ENCODE measurements at regions not wholly inside any gene's neighbourhood (a gene's known extent, or its start where the extent isn't known, plus 50 kb on each side); places are given as distances from the start of the nearest gene placed in this dataset.
"Not testable (repeated sequence)": the region's sequence is repeated elsewhere in the genome, so short reads cannot be mapped to it uniquely, and the experiment has no call there.

DNA sequence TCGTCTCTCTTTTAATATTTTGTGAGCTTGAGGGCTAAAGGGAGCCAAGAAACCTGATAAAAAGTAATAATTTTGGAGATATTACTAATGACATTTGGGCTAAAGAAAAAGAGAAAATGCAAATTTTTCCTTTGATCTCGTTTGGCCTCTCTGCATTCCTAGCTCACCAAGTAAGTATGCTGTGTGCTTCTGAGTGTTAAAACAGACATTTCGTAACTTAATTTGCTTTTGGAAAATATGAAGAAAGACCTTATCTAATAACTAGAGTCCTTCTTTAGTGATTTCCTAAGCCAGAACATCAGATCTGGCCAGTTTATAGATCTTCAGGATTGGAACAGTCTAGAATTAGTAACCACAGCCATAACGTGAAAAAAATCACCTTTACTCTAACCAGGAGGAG lies 872.9 kb upstream of the SLC35B3 start:
- H3K9me3 Mint-ChIP-seq: peaks cover 0 to 7% of the 10 kb centered on the region in 2 donors
- H3K4me3 Mint-ChIP-seq: no peak overlapping the region
- ATAC-seq (no peak), DNase-seq (no peak)
- no peaks in the 10 kb centered on the region for H3K4me1 Mint-ChIP-seq
- H3K27me3 Mint-ChIP-seq: no peaks in the 10 kb centered on the region
- H3K27ac Mint-ChIP-seq: no peak overlapping the region

DNA sequence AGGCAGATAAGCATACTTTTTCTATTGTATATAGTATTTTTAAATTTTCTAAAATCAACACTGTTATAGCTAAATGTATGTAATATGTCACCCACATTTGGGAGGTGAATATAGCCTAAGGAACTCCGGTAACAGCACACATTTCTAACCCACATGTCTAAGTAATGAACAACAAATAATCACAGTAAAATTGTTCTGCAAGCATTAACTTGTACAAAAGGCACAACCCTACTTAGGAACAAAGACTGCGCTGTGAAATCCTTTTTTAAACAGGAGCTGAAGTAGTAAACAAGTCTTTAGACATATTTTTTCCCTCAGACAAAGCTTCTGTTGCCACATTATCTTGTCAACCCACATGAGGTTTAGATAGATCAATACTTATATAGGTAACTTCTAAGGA lies 872.4 kb upstream of the SLC35B3 start:
- Mint-ChIP-seq H3K9me3 (peaks cover 0 to 7% of the 10 kb centered on the region in 2 donors), H3K27me3 (no peaks in the 10 kb centered on the region), H3K27ac (no peak overlapping the region), H3K4me3 (no peak overlapping the region), H3K4me1 (no peaks in the 10 kb centered on the region)
- ATAC-seq: no peak
- DNase-seq: no peak

DNA sequence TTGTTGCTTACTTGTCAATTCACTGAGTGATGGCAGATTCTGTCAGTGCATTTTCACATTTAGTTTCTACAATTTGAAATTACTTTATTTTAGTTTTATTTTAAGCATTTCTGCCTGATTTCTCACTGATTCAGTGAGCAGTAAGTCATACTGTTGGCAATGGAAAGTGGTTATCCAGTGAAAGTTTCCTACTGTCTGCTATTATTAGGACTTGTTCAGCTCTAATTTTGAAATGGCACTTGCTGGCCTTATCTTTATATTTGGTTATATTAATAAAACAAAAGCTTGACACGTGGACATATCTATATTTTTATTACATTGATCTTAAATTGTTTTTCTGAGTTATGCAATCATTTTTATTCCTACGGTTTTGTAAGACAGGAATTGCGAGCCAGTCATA lies 871.8 kb upstream of the SLC35B3 start:
- DNase-seq: no peak
- no peak for ATAC-seq
- Mint-ChIP-seq H3K4me3 (no peak overlapping the region), H3K27ac (no peak overlapping the region), H3K9me3 (peaks cover 0 to 7% of the 10 kb centered on the region in 2 donors), H3K27me3 (no peaks in the 10 kb centered on the region), H3K4me1 (no peaks in the 10 kb centered on the region)

DNA sequence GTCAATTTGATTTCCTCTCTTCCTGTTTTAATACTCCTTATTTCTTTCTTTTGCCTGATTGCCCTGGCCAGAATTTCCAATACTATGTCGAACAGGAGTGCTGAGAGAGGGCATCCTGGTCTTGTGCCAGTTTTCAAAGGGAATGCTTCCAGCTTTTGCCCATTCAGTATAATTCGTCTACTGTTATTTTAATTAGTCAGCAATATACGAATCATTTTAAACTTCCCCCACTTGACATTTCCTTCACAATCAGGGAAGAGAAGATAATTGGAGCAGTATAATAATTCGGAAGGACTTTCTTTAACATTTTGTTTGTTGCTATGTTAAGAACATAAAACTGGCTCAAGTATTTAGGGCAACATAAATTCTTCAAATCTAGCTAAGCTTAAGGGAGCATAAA lies 860.3 kb upstream of the SLC35B3 start:
- Mint-ChIP-seq H3K9me3 (peaks cover 5 to 20% of the 10 kb centered on the region in 2 donors), H3K4me3 (no peak overlapping the region), H3K4me1 (no peaks in the 10 kb centered on the region), H3K27ac (no peak overlapping the region), H3K27me3 (no peaks in the 10 kb centered on the region)
- no peak for DNase-seq
- no peak for ATAC-seq

DNA sequence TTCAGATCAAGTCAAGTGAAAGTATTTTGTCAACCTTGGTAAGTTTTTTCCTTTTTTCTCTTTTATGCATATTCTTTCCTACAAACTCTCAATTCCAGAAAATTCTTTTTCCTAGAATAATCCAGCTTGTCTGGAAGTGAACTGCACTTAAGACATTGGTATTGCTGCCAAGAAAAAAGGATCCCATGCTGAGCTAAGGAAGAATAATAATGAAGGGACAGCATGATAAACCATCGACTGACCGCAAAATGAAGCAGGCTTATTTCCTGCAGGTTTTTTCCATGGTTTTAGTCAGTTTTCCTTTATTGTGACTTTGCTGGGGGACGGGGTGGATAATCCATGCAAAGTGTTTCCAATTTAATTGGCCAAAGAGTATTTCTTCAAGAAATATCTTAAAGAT lies 857.6 kb upstream of the SLC35B3 start:
- DNase-seq (no peak), ATAC-seq (no peak)
- no peaks in the 10 kb centered on the region for H3K4me1 Mint-ChIP-seq
- no peak overlapping the region for H3K27ac Mint-ChIP-seq
- no peaks in the 10 kb centered on the region for H3K27me3 Mint-ChIP-seq
- peaks cover 5 to 27% of the 10 kb centered on the region in 2 donors for H3K9me3 Mint-ChIP-seq
- H3K4me3 Mint-ChIP-seq: no peak overlapping the region

DNA sequence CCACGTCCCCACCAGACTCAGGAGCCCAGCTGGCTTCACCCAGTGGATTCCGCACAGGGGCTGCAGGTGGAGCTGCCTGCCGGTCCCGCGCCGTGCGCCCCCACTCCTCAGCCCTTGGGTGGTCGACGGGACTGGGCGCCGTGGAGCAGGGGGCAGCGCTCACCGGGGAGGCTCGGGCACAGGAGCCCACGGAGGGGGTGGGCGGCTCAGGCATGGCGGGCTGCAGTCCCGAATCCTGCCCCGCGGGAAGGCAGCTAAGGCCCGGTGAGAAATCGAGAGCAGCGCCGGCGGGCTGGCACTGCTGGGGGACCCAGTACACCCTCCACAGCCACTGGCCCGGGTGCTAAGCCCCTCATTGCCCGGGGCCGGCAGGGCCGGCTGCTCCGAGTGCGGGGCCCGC lies 855.0 kb upstream of the SLC35B3 start:
- H3K4me1 Mint-ChIP-seq, H3K27me3 Mint-ChIP-seq, ATAC-seq, H3K4me3 Mint-ChIP-seq, DNase-seq, H3K27ac Mint-ChIP-seq: not testable (repeated sequence)
- peaks cover 5 to 17% of the 10 kb centered on the region in 2 donors for H3K9me3 Mint-ChIP-seq

DNA sequence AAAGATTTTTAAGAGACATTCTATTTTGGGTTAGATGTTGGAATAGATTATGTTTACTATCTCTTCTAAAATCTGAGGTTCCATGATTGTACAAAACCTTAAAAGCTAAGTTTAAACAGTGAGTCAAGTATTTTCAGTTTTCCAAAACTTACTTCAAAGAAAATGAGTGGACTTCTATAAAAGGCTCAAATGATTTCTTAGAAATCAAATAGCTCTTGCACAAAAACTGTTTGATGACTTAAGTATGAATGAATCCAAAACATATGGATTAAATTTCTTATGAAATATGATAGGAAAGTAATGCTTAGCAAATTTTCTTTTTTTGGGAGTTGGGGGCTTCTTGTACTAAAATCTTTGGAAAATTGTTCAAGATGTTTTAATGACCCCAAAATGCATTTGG lies 837.3 kb upstream of the SLC35B3 start:
- H3K27ac Mint-ChIP-seq: no peak overlapping the region
- DNase-seq (no peak), ATAC-seq (no peak)
- peaks cover 0 to 3% of the 10 kb centered on the region in 2 donors for H3K9me3 Mint-ChIP-seq
- no peaks in the 10 kb centered on the region for H3K4me1 Mint-ChIP-seq
- H3K4me3 Mint-ChIP-seq: no peak overlapping the region
- H3K27me3 Mint-ChIP-seq: no peaks in the 10 kb centered on the region

DNA sequence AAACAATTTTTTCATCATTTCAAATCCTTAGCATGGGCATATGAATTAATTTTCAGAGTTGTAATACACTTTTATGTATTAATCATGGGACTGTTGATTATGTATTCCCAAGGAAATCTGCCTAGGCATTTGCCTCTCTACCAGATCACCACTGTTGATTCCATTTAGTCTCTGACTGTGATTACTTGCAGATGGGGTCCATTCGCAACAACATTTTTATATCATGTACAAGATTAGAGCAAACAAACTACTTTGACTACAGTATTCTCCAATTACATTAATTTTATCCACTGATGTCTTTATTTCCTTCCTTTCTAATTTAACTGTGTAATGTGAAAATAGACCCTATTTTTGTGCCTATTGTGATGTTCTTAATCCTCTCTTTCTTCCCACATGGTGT lies 831.4 kb upstream of the SLC35B3 start:
- Mint-ChIP-seq H3K27ac (no peak overlapping the region), H3K4me3 (no peak overlapping the region), H3K9me3 (peaks cover 3 to 6% of the 10 kb centered on the region in 2 donors), H3K27me3 (no peaks in the 10 kb centered on the region), H3K4me1 (no peaks in the 10 kb centered on the region)
- ATAC-seq: no peak
- no peak for DNase-seq

DNA sequence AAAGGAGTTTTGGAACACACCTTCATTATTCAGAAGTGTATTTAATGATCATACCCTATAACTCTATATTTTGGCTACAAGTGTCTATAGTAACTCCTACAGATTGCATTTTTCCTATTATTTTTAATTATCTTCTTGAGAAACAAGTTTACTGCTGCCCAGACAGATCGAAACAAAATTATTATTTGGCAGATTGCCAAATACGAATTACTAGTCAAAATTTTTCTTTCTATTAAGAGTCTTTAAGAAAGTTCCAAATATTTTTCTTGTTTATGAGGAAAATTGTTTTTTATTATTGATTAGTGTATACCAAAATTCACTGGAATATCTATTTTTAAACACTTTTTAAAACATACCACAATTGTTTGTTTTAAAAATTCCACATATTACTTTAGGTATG lies 821.9 kb upstream of the SLC35B3 start:
- H3K4me3 Mint-ChIP-seq: no peak overlapping the region
- H3K27ac Mint-ChIP-seq: no peak overlapping the region
- H3K4me1 Mint-ChIP-seq: no peaks in the 10 kb centered on the region
- H3K9me3 Mint-ChIP-seq: peaks cover 5 to 10% of the 10 kb centered on the region in 2 donors
- no peaks in the 10 kb centered on the region for H3K27me3 Mint-ChIP-seq
- DNase-seq (no peak), ATAC-seq (no peak)

DNA sequence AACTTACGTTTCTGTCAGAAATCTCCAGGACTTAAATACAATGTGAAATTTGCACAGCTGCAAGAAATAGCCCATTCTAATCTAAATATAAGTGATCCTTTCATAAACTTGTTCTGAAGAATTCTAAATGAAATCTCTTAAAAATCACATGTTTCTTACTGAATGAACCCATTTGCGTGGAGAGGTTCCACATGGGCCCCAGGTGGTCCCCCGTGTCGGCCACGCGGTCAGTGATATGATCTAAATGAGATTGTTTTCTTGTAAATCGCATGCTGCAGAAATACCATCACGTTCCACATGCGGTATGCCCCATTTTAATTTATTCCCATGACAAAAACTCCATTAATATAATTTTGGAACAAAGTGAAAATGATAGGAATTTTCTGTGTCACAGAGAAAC lies 818.9 kb upstream of the SLC35B3 start:
- no peak for ATAC-seq
- H3K9me3 Mint-ChIP-seq: no peaks in the 10 kb centered on the region
- H3K4me3 Mint-ChIP-seq: no peak overlapping the region

DNA sequence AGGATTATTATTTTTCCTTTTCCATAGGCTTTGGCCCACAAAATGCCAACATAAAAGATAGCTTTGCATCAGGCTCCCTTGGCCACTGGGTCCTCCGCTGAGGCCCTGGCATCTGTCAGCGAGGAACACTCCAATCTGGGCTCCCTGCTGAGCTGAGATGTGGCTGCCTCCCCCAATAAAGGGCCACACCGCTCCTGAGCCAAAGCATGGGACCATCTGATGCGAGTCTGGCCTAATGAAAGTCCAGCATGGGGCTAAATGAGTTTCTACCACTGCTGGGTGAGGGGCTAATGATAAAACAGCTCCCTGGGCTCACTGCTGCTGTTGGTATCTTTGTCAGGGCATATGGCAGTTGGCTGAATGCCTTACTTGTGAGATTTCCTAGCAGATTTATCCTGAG lies 817.5 kb upstream of the SLC35B3 start:
- no peaks in the 10 kb centered on the region for H3K9me3 Mint-ChIP-seq
- DNase-seq (no peak), ATAC-seq (no peak)
- no peaks in the 10 kb centered on the region for H3K4me1 Mint-ChIP-seq
- H3K27me3 Mint-ChIP-seq: no peaks in the 10 kb centered on the region
- H3K27ac Mint-ChIP-seq: no peak overlapping the region
- H3K4me3 Mint-ChIP-seq: no peak overlapping the region

More for the DNA sequence above, 818.9 kb upstream of the SLC35B3 start:
- Mint-ChIP-seq H3K4me1 (no peaks in the 10 kb centered on the region), H3K27me3 (no peaks in the 10 kb centered on the region), H3K27ac (no peak overlapping the region)
- DNase-seq: no peak

DNA sequence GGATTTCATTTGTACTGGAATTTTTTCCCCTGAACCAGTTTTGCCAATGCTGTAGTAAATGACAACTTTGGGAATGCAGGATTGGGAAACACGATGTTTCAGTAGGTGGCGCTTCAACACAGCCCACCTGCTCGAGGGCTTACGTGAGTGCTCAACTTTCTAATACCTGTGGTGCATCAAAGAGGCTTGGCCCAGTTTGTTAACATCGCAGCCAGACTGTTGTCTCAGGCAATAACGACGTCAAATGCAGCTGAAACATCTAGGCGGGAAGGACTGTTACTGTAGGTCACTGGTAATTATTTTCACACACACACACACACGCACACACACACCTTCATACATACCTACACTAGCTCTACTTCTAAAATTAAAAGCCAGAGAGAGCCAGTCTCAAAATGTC lies 815.5 kb upstream of the SLC35B3 start:
- H3K27me3 Mint-ChIP-seq: no peaks in the 10 kb centered on the region
- H3K4me1 Mint-ChIP-seq: no peaks in the 10 kb centered on the region
- no peaks in the 10 kb centered on the region for H3K9me3 Mint-ChIP-seq
- no peak overlapping the region for H3K27ac Mint-ChIP-seq
- no peak for DNase-seq
- H3K4me3 Mint-ChIP-seq: no peak overlapping the region
- ATAC-seq: no peak

DNA sequence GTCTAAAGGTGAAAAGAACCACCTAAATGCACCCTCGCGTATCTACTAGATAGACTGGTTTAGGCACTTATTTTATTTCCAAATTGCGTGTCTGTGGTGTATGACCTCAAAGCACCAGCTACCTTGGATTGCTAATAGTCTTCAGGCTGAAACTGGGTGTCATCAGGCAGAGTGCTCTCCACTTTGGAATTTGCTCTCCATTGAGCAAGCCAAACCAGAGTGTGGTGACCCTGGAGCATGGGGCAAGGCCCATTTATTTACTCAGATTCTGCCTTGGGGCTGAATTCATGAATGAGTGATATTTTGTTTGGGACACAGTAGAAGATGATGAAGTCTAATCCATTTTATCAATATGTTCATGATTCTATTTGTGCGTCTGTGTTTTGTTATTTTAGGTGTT lies 812.8 kb upstream of the SLC35B3 start:
- ATAC-seq: no peak
- no peak for DNase-seq
- Mint-ChIP-seq H3K4me1 (no peaks in the 10 kb centered on the region), H3K4me3 (no peak overlapping the region), H3K9me3 (peaks cover 0 to 2% of the 10 kb centered on the region in 2 donors), H3K27me3 (no peaks in the 10 kb centered on the region), H3K27ac (no peak overlapping the region)

DNA sequence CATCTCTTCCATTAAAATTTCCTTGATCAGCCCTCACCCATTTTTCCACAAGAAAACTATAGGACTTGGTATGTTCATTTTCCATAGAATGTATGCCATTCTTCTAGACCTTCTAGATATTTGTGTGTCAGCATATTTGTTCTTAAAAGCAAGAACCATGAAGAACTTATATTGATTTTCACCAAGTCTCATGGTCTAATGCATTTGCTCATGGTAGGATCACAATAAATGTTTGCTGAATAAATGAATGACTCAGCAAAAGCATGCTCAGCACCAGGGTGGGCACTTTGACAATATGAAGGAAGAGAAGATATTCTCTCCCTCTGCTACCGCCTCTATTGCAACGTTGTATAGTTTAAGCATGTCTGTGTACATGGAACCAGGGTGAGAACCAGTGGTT lies 805.5 kb upstream of the SLC35B3 start:
- peaks cover 8 to 9% of the 10 kb centered on the region in 2 donors for H3K9me3 Mint-ChIP-seq
- no peaks in the 10 kb centered on the region for H3K4me1 Mint-ChIP-seq
- no peaks in the 10 kb centered on the region for H3K27me3 Mint-ChIP-seq
- H3K27ac Mint-ChIP-seq: no peak overlapping the region
- ATAC-seq: no peak
- no peak overlapping the region for H3K4me3 Mint-ChIP-seq
- no peak for DNase-seq

DNA sequence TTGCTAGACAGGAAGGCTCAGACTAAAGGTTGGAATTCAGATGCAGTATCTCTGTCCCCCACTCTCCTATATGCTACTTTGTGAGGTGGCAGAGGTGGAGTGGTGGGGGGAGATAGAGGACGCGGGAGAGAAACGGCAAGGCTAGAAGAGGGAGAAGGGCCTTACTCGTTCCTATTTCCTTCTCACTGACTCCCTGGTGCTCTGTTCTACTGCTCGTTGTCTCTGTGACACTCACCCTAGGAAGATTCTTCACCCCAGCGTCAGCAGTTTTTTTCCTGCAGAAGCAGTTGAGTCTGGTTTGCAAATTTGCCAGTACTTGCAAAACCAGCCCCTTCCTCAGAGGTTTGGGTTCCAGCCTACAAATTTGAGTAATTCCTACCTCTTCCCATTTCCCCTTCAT lies 801.1 kb upstream of the SLC35B3 start:
- H3K9me3 Mint-ChIP-seq: peaks cover 5 to 7% of the 10 kb centered on the region in 2 donors
- H3K4me1 Mint-ChIP-seq: no peaks in the 10 kb centered on the region
- H3K4me3 Mint-ChIP-seq: no peak overlapping the region
- DNase-seq (no peak), ATAC-seq (no peak)
- no peaks in the 10 kb centered on the region for H3K27me3 Mint-ChIP-seq
- no peak overlapping the region for H3K27ac Mint-ChIP-seq

DNA sequence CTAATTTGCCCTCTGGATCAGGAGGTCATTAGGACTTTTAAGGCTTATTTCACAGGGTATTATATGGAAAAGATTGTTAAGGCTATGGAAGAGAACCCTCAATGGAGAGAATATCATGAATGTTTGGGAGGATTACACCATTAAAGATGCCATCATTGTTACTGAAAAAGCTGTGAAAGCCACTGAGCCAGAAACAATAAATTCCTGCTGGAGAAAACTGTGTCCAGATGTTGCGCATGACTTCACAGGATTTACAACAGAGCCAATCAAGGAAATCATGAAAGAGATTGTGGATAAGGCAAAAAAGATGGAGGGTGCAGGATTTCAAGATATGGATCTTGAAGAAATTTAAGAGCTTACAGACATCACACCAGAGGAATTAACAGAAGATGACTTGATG lies 798.3 kb upstream of the SLC35B3 start:
- DNase-seq: no peak
- no peak overlapping the region for H3K27ac Mint-ChIP-seq
- no peaks in the 10 kb centered on the region for H3K27me3 Mint-ChIP-seq
- H3K9me3 Mint-ChIP-seq: no peaks in the 10 kb centered on the region
- no peaks in the 10 kb centered on the region for H3K4me1 Mint-ChIP-seq
- no peak overlapping the region for H3K4me3 Mint-ChIP-seq
- no peak for ATAC-seq

DNA sequence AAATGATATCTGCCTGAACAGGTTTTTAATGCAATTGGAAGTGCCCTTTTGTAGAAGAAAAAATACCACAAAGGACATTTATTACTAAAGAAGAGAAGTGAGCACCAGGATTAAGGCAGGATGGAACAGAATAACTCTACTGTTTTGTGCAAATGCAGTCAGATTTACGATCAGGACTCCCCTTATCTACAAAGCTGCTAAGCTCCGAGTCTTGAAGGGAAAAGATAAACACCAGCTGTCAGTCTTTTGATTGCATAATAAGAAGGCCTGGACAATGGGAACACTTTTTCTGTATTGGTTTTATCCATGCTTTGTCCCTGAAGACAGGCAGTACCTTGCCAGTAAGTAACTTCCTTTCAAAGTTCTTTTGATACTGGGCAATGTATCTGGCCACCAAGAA lies 797.9 kb upstream of the SLC35B3 start:
- Mint-ChIP-seq H3K9me3 (no peaks in the 10 kb centered on the region), H3K4me3 (no peak overlapping the region), H3K27ac (no peak overlapping the region), H3K27me3 (no peaks in the 10 kb centered on the region), H3K4me1 (no peaks in the 10 kb centered on the region)
- ATAC-seq (no peak), DNase-seq (no peak)

Measured in stimulated activated naive CD8-positive, alpha-beta T cell treated with anti-CD3 and anti-CD28 coated beads, Interleukin-15, amount 100 ng/mL, for 72 hours (primary cell).